GM23338 (cell line): ENCODE measurements at regions not wholly inside any gene's neighbourhood (a gene's known extent, or its start where the extent isn't known, plus 50 kb on each side); places are given as distances from the start of the nearest gene placed in this dataset.
A peak's percentile ranks its signal among the peaks of the same experiment; 100 is the strongest.

ENCODE experiments used
- ATAC-seq: fragments of 200-7000 bp; cut with Tn5 transposase; 3 replicates; pipeline ENCODE4 v1.9.1; 2020
- DNase-seq: peaks from one replicate; pipeline ENCODE4 v3.0.0-alpha.2; 2015; ENCODE audit warnings: low spot score
- H2AFZ ChIP-seq: fragments of 200-600 bp; sonication (generic); 2 replicates; pipeline ENCODE4 v1.8.0; 2016; ENCODE audit warnings: antibody characterized with exemption, mild to moderate bottlenecking, moderate library complexity
- H3F3A ChIP-seq: fragments of 200-600 bp; sonication (generic); replicated peaks from 2 replicates; pipeline ENCODE4 v1.8.0; 2017; ENCODE audit warnings: antibody characterized with exemption, mixed run types, low read depth
- H3K27ac ChIP-seq: fragments of 200-600 bp; sonication (generic); 2 replicates; pipeline ENCODE4 v1.6.1; 2016; ENCODE audit warnings: low read depth
- H3K27me3 ChIP-seq: fragments of 200-600 bp; sonication (generic); 2 replicates; pipeline ENCODE4 v1.8.0; 2016; ENCODE audit warnings: mild to moderate bottlenecking, mixed run types, moderate library complexity; ENCODE audit not compliant: insufficient read depth
- H3K36me3 ChIP-seq: fragments of 200-600 bp; sonication (generic); 2 replicates; pipeline ENCODE4 v1.8.0; 2016; ENCODE audit warnings: mild to moderate bottlenecking; ENCODE audit not compliant: insufficient read depth
- H3K4me1 ChIP-seq: fragments of 200-600 bp; sonication (generic); 2 replicates; pipeline ENCODE4 v1.8.0; 2016; ENCODE audit warnings: mild to moderate bottlenecking, moderate library complexity; ENCODE audit not compliant: insufficient read depth
- H3K4me2 ChIP-seq: fragments of 200-600 bp; sonication (generic); 2 replicates; pipeline ENCODE4 v1.7.1; 2017; ENCODE audit warnings: mixed run types
- H3K4me3 ChIP-seq: fragments of 200-600 bp; sonication (generic); 2 replicates; pipeline ENCODE4 v1.6.1; 2016; ENCODE audit warnings: mixed run types
- H3K79me2 ChIP-seq: fragments of 200-600 bp; sonication (generic); replicated peaks from 2 replicates; pipeline ENCODE4 v1.8.0; 2017; ENCODE audit warnings: mild to moderate bottlenecking; ENCODE audit not compliant: insufficient read depth
- H3K9me2 ChIP-seq: fragments of 200-600 bp; sonication (generic); 2 replicates; pipeline ENCODE4 v1.8.0; 2017; ENCODE audit not compliant: insufficient read depth
- H4K20me1 ChIP-seq: fragments of 200-600 bp; sonication (generic); replicated peaks from 2 replicates; pipeline ENCODE4 v1.8.0; 2017; ENCODE audit warnings: mild to moderate bottlenecking; ENCODE audit not compliant: insufficient read depth
- H3K27ac Mint-ChIP-seq: 2 replicates; pipeline ENCODE4 v1.8.0; 2020; ENCODE audit warnings: inconsistent platforms, mild to moderate bottlenecking, moderate library complexity, mixed read lengths
- H3K27me3 Mint-ChIP-seq: 3 replicates; pipeline ENCODE4 v1.8.0; 2022; ENCODE audit warnings: low read depth, mild to moderate bottlenecking, moderate library complexity, mixed read lengths, inconsistent platforms; ENCODE audit not compliant: insufficient read depth, poor library complexity
- H3K36me3 Mint-ChIP-seq: 3 replicates; pipeline ENCODE4 v1.8.0; 2021; ENCODE audit warnings: low read depth, mild to moderate bottlenecking, inconsistent platforms, moderate library complexity, mixed read lengths
- H3K4me1 Mint-ChIP-seq: 3 replicates; pipeline ENCODE4 v1.8.0; 2020; ENCODE audit warnings: mild to moderate bottlenecking, inconsistent platforms, mixed read lengths
- H3K4me3 Mint-ChIP-seq: 3 replicates; pipeline ENCODE4 v1.8.0; 2021; ENCODE audit warnings: moderate library complexity, mild to moderate bottlenecking, inconsistent platforms, mixed read lengths
- H3K9me3 Mint-ChIP-seq: 3 replicates; pipeline ENCODE4 v1.8.0; 2020; ENCODE audit warnings: moderate library complexity, mild to moderate bottlenecking, inconsistent platforms, mixed read lengths
- CREB1 ChIP-seq: fragments of 250-450 bp; sonication (Bioruptor Pico); IDR thresholded peaks from 2 replicates; pipeline ENCODE4 v1.5.0; 2020; ENCODE audit warnings: low read depth, mild to moderate bottlenecking, moderate library complexity
- ETS1 ChIP-seq: IDR thresholded peaks from 2 replicates; pipeline ENCODE4 v1.6.1; 2016; ENCODE audit warnings: antibody characterized with exemption
- EZH2phosphoT487 ChIP-seq: fragments of 200-600 bp; sonication (generic); IDR thresholded peaks from one replicate; pipeline ENCODE4 v1.8.1; 2018; ENCODE audit warnings: antibody characterized with exemption; ENCODE audit not compliant: unreplicated experiment
- NANOG ChIP-seq: IDR thresholded peaks from 2 replicates; pipeline ENCODE4 v1.6.1; 2016; ENCODE audit warnings: antibody characterized with exemption, borderline replicate concordance
- POLR2AphosphoS5 ChIP-seq: IDR thresholded peaks from 2 replicates; pipeline ENCODE4 v1.6.1; 2016; ENCODE audit warnings: antibody characterized with exemption, low read depth
- STAT1 ChIP-seq: IDR thresholded peaks from one replicate; pipeline ENCODE4 v1.6.1; 2016; ENCODE audit warnings: antibody characterized with exemption; ENCODE audit not compliant: unreplicated experiment
- ZNF114 ChIP-seq: fragments of 250-450 bp; sonication (Bioruptor Pico); IDR thresholded peaks from 2 replicates; pipeline ENCODE4 v1.5.0; 2020; ENCODE audit warnings: mild to moderate bottlenecking, moderate library complexity
- ZNF331 ChIP-seq: fragments of 250-450 bp; sonication (Bioruptor Pico); IDR thresholded peaks from 2 replicates; pipeline ENCODE4 v1.5.0; 2020; ENCODE audit warnings: low read depth, mild to moderate bottlenecking, moderate library complexity
- TF ChIP-seq, protein P1 (sequence below), 2 experiments: fragments of 200-600 bp in 1 of 2; sonication (generic) in 1 of 2; conservative IDR thresholded peaks; 2 replicates each; pipeline versions ENCODE4 v1.5.1 to v1.6.1; 2016 to 2017; ENCODE audit warnings: antibody characterized with exemption in 2 of 2, low read depth in 2 of 2, mild to moderate bottlenecking in 2 of 2, moderate library complexity in 1 of 2

GRCh38 chr5:53260446-53260845, 150.9 kb upstream of the MOCS2 start (continued):
- no peak for TF ChIP-seq POLR2AphosphoS5
- TF ChIP-seq NANOG, result no peak
- TF ChIP-seq EZH2phosphoT487, result no peak

DNA sequence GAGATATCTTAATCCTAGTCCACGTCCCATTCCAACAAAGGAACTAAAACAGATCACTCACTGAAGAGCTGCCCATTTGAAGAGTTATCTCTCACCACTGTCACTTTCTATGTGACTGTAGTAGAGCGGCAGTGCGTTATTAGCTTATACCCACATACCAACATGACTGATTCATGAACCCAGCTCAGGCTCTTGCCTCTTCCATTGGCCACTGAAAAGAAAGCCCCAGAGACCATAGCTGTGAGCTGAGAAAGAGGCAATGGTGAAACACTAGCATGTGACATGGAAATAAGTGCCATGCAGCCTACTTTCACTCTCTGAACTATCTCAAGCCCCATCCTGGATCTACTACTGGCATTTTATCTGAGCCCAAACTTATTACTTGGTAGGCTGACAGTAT, 151.7 kb upstream of the MOCS2 start:
- H3K4me3 Mint-ChIP-seq, result no peak overlapping the region
- H3K27ac Mint-ChIP-seq, result no peak overlapping the region
- TF ChIP-seq ZNF331 (CRISPR knock-in tag) (no peak), ETS1 (no peak), STAT1 (no peak), EZH2phosphoT487 (no peak), ZNF114 (no peak)
- H2AFZ ChIP-seq, result no peak overlapping the region
- H3K36me3 Mint-ChIP-seq, result no peaks in the 10 kb centered on the region
- peaks cover 4% of the 10 kb centered on the region; the same call in 1 of the 3 replicates for H3K9me3 Mint-ChIP-seq
- H3K79me2 ChIP-seq, result no peaks in the 10 kb centered on the region
- no peak overlapping the region for H3K27ac ChIP-seq
- DNase-seq (no peak), ATAC-seq (no peak)
- H3K4me2 ChIP-seq, result no peak overlapping the region
- no peaks in the 10 kb centered on the region for H3K27me3 ChIP-seq
- peaks cover 4% of the 10 kb centered on the region for H3K9me2 ChIP-seq
- no peaks in the 10 kb centered on the region for H4K20me1 ChIP-seq
- no peaks in the 10 kb centered on the region for H3K4me1 ChIP-seq
- H3F3A ChIP-seq, result no peaks in the 10 kb centered on the region
- H3K27me3 Mint-ChIP-seq, result no peaks in the 10 kb centered on the region
- H3K36me3 ChIP-seq, result no peaks in the 10 kb centered on the region
- no peak overlapping the region for H3K4me3 ChIP-seq
- no peaks in the 10 kb centered on the region for H3K4me1 Mint-ChIP-seq

DNA sequence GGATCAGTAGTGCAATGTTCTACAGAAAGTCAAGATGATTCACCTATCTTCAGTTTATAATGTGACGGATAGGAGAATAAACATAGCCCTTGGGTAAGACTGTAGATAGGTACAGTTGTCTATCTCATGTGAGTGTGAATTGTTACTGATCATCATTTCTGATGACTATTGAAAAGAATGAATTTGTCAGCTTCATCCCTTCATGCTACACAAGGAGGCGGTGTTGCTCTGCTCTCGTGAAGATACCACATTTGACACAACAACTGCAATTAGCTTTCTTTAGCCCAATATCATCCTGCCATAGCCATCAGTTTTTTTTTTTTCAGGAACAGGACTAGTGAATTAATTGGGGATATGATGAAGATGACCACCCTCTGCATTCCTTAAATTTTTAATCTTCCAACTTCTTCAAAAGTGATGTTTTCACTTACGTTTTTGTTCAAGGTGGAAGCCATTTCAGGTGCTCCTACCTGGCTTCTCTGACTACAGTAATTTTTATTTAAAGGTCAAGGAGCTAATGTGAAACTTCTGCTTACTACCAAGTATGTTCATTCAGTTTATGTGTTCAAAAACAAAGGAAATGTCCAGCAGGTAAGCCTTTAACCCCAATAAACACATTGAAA, 152.9 kb upstream of the MOCS2 start:
- Histone ChIP-seq H3F3A (no peaks in the 10 kb centered on the region), H3K79me2 (no peaks in the 10 kb centered on the region), H3K4me3 (no peak overlapping the region), H3K4me1 (no peaks in the 10 kb centered on the region), H4K20me1 (no peaks in the 10 kb centered on the region), H3K27me3 (no peaks in the 10 kb centered on the region), H3K4me2 (no peak overlapping the region), H2AFZ (no peak overlapping the region), H3K9me2 (peaks cover 7% of the 10 kb centered on the region), H3K27ac (no peak overlapping the region), H3K36me3 (no peaks in the 10 kb centered on the region; the same call in 1 of the 2 replicates)
- DNase-seq (peak; percentile 44), ATAC-seq (0 out of 3 replicates have a peak, but pooled peaks have one; percentile 39)
- TF ChIP-seq, protein P1, sequence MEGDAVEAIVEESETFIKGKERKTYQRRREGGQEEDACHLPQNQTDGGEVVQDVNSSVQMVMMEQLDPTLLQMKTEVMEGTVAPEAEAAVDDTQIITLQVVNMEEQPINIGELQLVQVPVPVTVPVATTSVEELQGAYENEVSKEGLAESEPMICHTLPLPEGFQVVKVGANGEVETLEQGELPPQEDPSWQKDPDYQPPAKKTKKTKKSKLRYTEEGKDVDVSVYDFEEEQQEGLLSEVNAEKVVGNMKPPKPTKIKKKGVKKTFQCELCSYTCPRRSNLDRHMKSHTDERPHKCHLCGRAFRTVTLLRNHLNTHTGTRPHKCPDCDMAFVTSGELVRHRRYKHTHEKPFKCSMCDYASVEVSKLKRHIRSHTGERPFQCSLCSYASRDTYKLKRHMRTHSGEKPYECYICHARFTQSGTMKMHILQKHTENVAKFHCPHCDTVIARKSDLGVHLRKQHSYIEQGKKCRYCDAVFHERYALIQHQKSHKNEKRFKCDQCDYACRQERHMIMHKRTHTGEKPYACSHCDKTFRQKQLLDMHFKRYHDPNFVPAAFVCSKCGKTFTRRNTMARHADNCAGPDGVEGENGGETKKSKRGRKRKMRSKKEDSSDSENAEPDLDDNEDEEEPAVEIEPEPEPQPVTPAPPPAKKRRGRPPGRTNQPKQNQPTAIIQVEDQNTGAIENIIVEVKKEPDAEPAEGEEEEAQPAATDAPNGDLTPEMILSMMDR (conservative IDR thresholded peaks at IDR 0.05; ENCODE audit: low read depth in 2 of 2), result peak; percentile 68 to 85
- no peak for TF ChIP-seq CREB1 (CRISPR knock-in tag)
- no peak for TF ChIP-seq EZH2phosphoT487
- no peak overlapping the region for H3K27ac Mint-ChIP-seq
- no peaks in the 10 kb centered on the region for H3K27me3 Mint-ChIP-seq
- no peak overlapping the region for H3K4me3 Mint-ChIP-seq
- H3K4me1 Mint-ChIP-seq, result no peaks in the 10 kb centered on the region
- H3K36me3 Mint-ChIP-seq, result peaks cover 5% of the 10 kb centered on the region; the same call in 2 of the 3 replicates
- H3K9me3 Mint-ChIP-seq, result peaks cover 16% of the 10 kb centered on the region
